AG09309 (cell line): ENCODE measurements at regions not wholly inside any gene's neighbourhood (a gene's known extent, or its start where the extent isn't known, plus 50 kb on each side); places are given as distances from the start of the nearest gene placed in this dataset.

Source experiments
- DNase-seq: peaks from one replicate; pipeline ENCODE4 v3.0.0-alpha.2; 2010; ENCODE audit warnings: low read depth
- H3K4me3 ChIP-seq: 2 replicates; pipeline ENCODE4 v1.5.1; 2011; ENCODE audit warnings: mild to moderate bottlenecking, low read depth, low read length, moderate library complexity; ENCODE audit not compliant: control insufficient read depth
- CTCF ChIP-seq: IDR thresholded peaks from 2 replicates; pipeline ENCODE4 v1.5.1; 2011; ENCODE audit warnings: mild to moderate bottlenecking, low read depth, low read length, inconsistent platforms; ENCODE audit not compliant: insufficient read depth, control insufficient read depth; ENCODE audit errors: missing control alignments

DNA sequence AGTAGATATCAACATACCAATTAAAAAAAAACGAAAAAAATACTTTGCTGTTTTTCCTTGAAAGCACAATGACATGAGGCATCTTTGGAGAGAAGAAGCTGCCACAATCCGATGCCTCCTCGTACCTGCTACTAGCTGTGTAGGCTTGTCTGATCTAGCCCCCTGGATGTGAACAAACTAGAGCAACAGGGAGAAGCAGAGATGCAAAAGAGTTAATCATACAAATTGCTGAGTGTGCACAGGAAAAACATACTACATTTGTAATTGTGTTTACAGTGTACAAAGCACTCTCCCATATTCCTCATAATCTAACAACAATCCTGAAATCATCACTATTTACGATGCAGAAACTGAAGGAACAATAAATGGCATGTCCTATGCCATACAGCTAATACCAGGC lies 227.0 kb upstream of the CTNNB1 start:
- no peak for DNase-seq
- H3K4me3 ChIP-seq: no peak overlapping the region
- TF ChIP-seq CTCF: no peak

- no peak for TF ChIP-seq CTCF
- DNase-seq: no peak
- H3K4me3 ChIP-seq: no peak overlapping the region
Observed at GRCh38 chr3:40973141-40973540, 226.2 kb upstream of the CTNNB1 start.

DNA sequence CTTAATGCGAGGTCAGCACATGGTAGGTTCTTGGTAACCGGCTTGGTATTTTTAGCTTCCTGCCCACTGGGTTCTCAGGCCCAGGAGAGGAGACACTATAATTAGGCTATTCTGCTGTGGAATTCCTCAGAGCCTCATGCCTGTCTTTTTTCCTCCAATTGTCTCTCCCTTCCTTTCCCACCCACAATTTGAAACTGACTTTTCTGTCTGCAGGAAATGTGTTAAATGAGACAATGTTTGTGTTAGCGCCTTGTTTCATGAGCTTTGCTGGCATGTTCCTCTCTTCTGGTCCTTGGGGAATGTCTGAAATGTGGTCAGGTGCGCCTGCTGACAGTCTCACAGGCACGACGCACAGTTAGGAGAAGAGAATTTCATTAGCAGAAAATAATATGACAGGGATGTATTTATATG lies 223.6 kb upstream of the CTNNB1 start:
- TF ChIP-seq CTCF: no peak
- DNase-seq: no peak
- H3K4me3 ChIP-seq: no peak overlapping the region

DNA sequence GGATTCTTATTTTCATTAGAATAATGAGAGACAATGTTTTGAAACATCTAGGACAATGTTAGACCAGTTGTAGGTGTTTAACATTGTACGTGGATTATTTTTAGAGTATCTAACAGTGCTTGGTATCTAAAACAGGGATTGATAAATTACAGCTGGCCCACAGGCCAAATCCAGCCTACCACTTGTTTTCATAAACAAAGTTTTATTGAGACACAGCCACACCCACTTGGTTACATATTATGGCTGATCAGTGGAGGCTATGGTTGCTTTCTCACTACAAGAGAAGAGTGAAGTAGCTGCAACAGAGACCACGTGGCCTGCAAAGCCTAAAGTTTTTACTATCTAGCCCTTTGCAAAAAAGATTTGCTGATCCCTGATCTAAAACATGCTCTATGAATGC lies 223.1 kb upstream of the CTNNB1 start:
- no peak for DNase-seq

GRCh38 chr3:40978442-40978841 lies 220.9 kb upstream of the CTNNB1 start:
- no peak for DNase-seq

More for the DNA sequence above, 223.1 kb upstream of the CTNNB1 start:
- no peak overlapping the region for H3K4me3 ChIP-seq
- no peak for TF ChIP-seq CTCF

GRCh38 chr3:40979962-40980361 lies 219.3 kb upstream of the CTNNB1 start:
- H3K4me3 ChIP-seq: no peak overlapping the region
- no peak for TF ChIP-seq CTCF
- no peak for DNase-seq

More at GRCh38 chr3:40978442-40978841, 220.9 kb upstream of the CTNNB1 start:
- no peak overlapping the region for H3K4me3 ChIP-seq
- TF ChIP-seq CTCF: no peak

GRCh38 chr3:40980467-40980866 lies 218.8 kb upstream of the CTNNB1 start:
- no peak overlapping the region for H3K4me3 ChIP-seq
- TF ChIP-seq CTCF: no peak
- DNase-seq: no peak
